ENCODE measurements at regions not wholly inside any gene's neighbourhood (a gene's known extent, or its start where the extent isn't known, plus 50 kb on each side); places are given as distances from the start of the nearest gene placed in this dataset.
A peak's percentile ranks its signal among the peaks of the same experiment; 100 is the strongest.

DNA sequence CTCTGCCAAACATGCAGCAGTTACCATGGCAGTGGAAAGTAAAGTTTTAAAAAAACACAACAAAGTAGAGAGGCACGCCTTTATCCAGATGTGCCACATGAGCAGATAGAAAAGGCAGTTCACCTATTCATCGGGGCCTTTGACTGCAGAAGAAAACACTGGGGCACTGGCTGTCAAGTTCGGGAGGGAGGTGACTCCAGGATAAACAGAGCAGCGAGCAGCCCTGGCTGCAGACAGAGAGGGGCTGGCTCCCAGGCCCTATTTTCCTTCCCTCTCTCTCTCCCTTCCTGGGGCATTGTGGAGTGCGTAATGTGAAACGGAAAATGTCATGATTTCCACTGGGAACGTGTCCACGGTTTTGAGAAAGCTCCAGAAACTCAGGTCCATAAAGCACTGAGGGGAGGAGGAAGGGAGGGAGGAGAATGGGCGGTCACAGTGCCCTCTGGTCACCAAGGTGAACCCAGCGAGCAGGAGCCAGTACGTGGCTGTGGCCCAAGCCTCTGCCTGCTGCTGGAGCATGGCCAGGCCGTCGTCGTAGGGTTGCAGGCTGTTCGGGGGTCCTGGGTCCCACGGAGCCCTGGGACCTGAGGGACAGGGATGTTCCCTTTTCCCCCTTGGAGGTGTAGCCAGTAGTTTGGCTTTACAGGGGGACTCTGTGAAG is 114.7 kb upstream of the IRF2BP2 start (continued):
- TF ChIP-seq, protein P1, sequence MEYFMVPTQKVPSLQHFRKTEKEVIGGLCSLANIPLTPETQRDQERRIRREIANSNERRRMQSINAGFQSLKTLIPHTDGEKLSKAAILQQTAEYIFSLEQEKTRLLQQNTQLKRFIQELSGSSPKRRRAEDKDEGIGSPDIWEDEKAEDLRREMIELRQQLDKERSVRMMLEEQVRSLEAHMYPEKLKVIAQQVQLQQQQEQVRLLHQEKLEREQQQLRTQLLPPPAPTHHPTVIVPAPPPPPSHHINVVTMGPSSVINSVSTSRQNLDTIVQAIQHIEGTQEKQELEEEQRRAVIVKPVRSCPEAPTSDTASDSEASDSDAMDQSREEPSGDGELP (CRISPR knock-in tag; IDR thresholded peaks at IDR 0.05; ENCODE audit: borderline replicate concordance) = peak; percentile 18; the same call in 1 of the 2 replicates
- TF ChIP-seq DMBX1 (CRISPR knock-in tag; IDR thresholded peaks at IDR 0.05; ENCODE audit: borderline replicate concordance) = no peak
- TF ChIP-seq, protein P2, sequence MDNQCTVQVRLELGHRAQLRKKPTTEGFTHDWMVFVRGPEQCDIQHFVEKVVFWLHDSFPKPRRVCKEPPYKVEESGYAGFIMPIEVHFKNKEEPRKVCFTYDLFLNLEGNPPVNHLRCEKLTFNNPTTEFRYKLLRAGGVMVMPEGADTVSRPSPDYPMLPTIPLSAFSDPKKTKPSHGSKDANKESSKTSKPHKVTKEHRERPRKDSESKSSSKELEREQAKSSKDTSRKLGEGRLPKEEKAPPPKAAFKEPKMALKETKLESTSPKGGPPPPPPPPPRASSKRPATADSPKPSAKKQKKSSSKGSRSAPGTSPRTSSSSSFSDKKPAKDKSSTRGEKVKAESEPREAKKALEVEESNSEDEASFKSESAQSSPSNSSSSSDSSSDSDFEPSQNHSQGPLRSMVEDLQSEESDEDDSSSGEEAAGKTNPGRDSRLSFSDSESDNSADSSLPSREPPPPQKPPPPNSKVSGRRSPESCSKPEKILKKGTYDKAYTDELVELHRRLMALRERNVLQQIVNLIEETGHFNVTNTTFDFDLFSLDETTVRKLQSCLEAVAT (IDR thresholded peaks at IDR 0.05) = peak; percentile 45 to 77; a peak in 2 of 4 replicates
- TF ChIP-seq HMG20B (CRISPR knock-in tag; IDR thresholded peaks at IDR 0.05) = no peak
- TF ChIP-seq ZNF212 (CRISPR knock-in tag; IDR thresholded peaks at IDR 0.05) = 0 out of 2 replicates have a peak, but pooled peaks have one; percentile 47
- TF ChIP-seq PHB (CRISPR knock-in tag; IDR thresholded peaks at IDR 0.05) = peak; percentile 94; the same call in 1 of the 2 replicates
- TF ChIP-seq ETV6 (IDR thresholded peaks at IDR 0.05; ENCODE audit: borderline replicate concordance in 1 of 2, low read depth in 2 of 2, low read length in 1 of 2) = no peak
- no peak for TF ChIP-seq ETV6 (CRISPR knock-in tag; IDR thresholded peaks at IDR 0.05; ENCODE audit: borderline replicate concordance)
- peak; percentile 80; the same call in 1 of the 2 replicates for TF ChIP-seq ZBTB17 (CRISPR knock-in tag; IDR thresholded peaks at IDR 0.05)
- TF ChIP-seq, protein P3, sequence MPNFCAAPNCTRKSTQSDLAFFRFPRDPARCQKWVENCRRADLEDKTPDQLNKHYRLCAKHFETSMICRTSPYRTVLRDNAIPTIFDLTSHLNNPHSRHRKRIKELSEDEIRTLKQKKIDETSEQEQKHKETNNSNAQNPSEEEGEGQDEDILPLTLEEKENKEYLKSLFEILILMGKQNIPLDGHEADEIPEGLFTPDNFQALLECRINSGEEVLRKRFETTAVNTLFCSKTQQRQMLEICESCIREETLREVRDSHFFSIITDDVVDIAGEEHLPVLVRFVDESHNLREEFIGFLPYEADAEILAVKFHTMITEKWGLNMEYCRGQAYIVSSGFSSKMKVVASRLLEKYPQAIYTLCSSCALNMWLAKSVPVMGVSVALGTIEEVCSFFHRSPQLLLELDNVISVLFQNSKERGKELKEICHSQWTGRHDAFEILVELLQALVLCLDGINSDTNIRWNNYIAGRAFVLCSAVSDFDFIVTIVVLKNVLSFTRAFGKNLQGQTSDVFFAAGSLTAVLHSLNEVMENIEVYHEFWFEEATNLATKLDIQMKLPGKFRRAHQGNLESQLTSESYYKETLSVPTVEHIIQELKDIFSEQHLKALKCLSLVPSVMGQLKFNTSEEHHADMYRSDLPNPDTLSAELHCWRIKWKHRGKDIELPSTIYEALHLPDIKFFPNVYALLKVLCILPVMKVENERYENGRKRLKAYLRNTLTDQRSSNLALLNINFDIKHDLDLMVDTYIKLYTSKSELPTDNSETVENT (CRISPR knock-in tag; IDR thresholded peaks at IDR 0.05) = 0 out of 2 replicates have a peak, but pooled peaks have one; percentile 10
- TF ChIP-seq HDAC3 (IDR thresholded peaks at IDR 0.05; ENCODE audit: borderline replicate concordance, partially characterized antibody) = peak; percentile 11
- TF ChIP-seq ZSCAN29 (IDR thresholded peaks at IDR 0.05) = no peak
- peak; percentile 27; the same call in 1 of the 2 replicates for TF ChIP-seq HSF4 (CRISPR knock-in tag; IDR thresholded peaks at IDR 0.05; ENCODE audit: borderline replicate concordance)
- TF ChIP-seq, protein P4, sequence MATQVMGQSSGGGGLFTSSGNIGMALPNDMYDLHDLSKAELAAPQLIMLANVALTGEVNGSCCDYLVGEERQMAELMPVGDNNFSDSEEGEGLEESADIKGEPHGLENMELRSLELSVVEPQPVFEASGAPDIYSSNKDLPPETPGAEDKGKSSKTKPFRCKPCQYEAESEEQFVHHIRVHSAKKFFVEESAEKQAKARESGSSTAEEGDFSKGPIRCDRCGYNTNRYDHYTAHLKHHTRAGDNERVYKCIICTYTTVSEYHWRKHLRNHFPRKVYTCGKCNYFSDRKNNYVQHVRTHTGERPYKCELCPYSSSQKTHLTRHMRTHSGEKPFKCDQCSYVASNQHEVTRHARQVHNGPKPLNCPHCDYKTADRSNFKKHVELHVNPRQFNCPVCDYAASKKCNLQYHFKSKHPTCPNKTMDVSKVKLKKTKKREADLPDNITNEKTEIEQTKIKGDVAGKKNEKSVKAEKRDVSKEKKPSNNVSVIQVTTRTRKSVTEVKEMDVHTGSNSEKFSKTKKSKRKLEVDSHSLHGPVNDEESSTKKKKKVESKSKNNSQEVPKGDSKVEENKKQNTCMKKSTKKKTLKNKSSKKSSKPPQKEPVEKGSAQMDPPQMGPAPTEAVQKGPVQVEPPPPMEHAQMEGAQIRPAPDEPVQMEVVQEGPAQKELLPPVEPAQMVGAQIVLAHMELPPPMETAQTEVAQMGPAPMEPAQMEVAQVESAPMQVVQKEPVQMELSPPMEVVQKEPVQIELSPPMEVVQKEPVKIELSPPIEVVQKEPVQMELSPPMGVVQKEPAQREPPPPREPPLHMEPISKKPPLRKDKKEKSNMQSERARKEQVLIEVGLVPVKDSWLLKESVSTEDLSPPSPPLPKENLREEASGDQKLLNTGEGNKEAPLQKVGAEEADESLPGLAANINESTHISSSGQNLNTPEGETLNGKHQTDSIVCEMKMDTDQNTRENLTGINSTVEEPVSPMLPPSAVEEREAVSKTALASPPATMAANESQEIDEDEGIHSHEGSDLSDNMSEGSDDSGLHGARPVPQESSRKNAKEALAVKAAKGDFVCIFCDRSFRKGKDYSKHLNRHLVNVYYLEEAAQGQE (IDR thresholded peaks at IDR 0.05; ENCODE audit: borderline replicate concordance) = no peak
- TF ChIP-seq, protein P4 (CRISPR knock-in tag; IDR thresholded peaks at IDR 0.05; ENCODE audit: low read depth) = peak; percentile 39; the same call in 1 of the 2 replicates

All from K562 (cell line).